Fibroblast of lung (primary cell): ENCODE measurements at regions not wholly inside any gene's neighbourhood (a gene's known extent, or its start where the extent isn't known, plus 50 kb on each side); places are given as distances from the start of the nearest gene placed in this dataset.
"Not testable (repeated sequence)": the region's sequence is repeated elsewhere in the genome, so short reads cannot be mapped to it uniquely, and the experiment has no call there.

Experiments
- EZH2 ChIP-seq: IDR thresholded peaks from 2 replicates; pipeline ENCODE4 v1.5.1; 2012; ENCODE audit warnings: low read length, control low read depth, mild to moderate bottlenecking; ENCODE audit errors: missing control alignments
- TF ChIP-seq, protein P1 (sequence below), 2 donors: IDR thresholded peaks in 1 of 2; conservative IDR thresholded peaks in 1 of 2; 1 replicate in 1 of 2; 2 replicates in 1 of 2; pipeline ENCODE4 v1.5.1; 2011 to 2012; ENCODE audit warnings: low read length in 2 of 2, control low read depth in 1 of 2, inconsistent platforms in 1 of 2, low read depth in 1 of 2, mild to moderate bottlenecking in 1 of 2

DNA sequence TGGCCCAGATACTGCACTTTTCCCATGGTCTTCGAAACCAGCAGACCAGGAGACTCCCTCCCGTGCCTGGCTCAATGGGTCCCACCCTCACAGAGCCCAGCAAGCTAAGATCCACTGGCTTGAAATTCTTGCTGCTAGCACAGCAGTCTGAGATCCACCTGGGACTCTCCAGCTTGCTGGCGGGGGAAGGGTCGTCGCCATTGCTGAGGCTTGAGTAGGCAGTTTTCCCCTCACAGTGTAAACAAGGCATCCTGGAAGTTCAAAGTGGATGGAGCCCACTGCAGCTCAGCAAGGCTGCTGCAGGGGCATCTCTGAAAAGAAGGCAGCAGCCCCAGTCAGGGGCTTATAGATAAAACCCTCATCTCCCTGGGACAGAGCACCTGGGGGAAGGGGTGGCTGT is 255.6 kb upstream of the MAGEB18 start:
- TF ChIP-seq, protein P1, sequence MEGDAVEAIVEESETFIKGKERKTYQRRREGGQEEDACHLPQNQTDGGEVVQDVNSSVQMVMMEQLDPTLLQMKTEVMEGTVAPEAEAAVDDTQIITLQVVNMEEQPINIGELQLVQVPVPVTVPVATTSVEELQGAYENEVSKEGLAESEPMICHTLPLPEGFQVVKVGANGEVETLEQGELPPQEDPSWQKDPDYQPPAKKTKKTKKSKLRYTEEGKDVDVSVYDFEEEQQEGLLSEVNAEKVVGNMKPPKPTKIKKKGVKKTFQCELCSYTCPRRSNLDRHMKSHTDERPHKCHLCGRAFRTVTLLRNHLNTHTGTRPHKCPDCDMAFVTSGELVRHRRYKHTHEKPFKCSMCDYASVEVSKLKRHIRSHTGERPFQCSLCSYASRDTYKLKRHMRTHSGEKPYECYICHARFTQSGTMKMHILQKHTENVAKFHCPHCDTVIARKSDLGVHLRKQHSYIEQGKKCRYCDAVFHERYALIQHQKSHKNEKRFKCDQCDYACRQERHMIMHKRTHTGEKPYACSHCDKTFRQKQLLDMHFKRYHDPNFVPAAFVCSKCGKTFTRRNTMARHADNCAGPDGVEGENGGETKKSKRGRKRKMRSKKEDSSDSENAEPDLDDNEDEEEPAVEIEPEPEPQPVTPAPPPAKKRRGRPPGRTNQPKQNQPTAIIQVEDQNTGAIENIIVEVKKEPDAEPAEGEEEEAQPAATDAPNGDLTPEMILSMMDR (conservative IDR thresholded peaks at IDR 0.05 in 1 of 2, IDR thresholded peaks at IDR 0.05 in 1 of 2; ENCODE audit: low read depth in 1 of 2, low read length in 2 of 2) = not testable (repeated sequence)
- TF ChIP-seq EZH2 = not testable (repeated sequence)
